Renal cortex interstitium (tissue), 11 donors: ENCODE measurements at regions not wholly inside any gene's neighbourhood (a gene's known extent, or its start where the extent isn't known, plus 50 kb on each side); places are given as distances from the start of the nearest gene placed in this dataset.

Source experiments
- DNase-seq, 11 donors: peaks; one replicate each; pipeline ENCODE4 v3.0.0-alpha.2; 2013; ENCODE audit warnings: low read depth in 9 of 11, low spot score in 4 of 11; ENCODE audit errors: extremely low read depth in 1 of 11

- no peak for DNase-seq
These were observed 678.9 kb upstream of the SLITRK5 start for GRCh38 chr13:86992251-86992650.

GRCh38 chr13:87003265-87003664, 667.9 kb upstream of the SLITRK5 start:
- no peak for DNase-seq

- DNase-seq, result no peak
These were observed 665.7 kb upstream of the SLITRK5 start for GRCh38 chr13:87005511-87005910.

GRCh38 chr13:87035526-87035925, 635.6 kb upstream of the SLITRK5 start:
- no peak for DNase-seq

GRCh38 chr13:87042946-87043345, 628.2 kb upstream of the SLITRK5 start:
- DNase-seq, result no peak

GRCh38 chr13:87052731-87053130, 618.4 kb upstream of the SLITRK5 start:
- DNase-seq, result no peak

- no peak for DNase-seq
These were observed 613.2 kb upstream of the SLITRK5 start for GRCh38 chr13:87057807-87058520.

GRCh38 chr13:87058786-87059329, 612.3 kb upstream of the SLITRK5 start:
- no peak for DNase-seq

- no peak for DNase-seq
These were observed 592.0 kb upstream of the SLITRK5 start for GRCh38 chr13:87078947-87079795.

- no peak for DNase-seq
These were observed 590.9 kb upstream of the SLITRK5 start for GRCh38 chr13:87080100-87080779.

GRCh38 chr13:87084192-87084591, 587.0 kb upstream of the SLITRK5 start:
- DNase-seq, result no peak

- no peak for DNase-seq
These were observed 583.4 kb upstream of the SLITRK5 start for GRCh38 chr13:87087741-87088140.

GRCh38 chr13:87089391-87089790, 581.8 kb upstream of the SLITRK5 start:
- no peak for DNase-seq

GRCh38 chr13:87093399-87093798, 577.8 kb upstream of the SLITRK5 start:
- DNase-seq, result no peak

- no peak for DNase-seq
These were observed 576.5 kb upstream of the SLITRK5 start for GRCh38 chr13:87094646-87095045.

GRCh38 chr13:87100431-87100830, 570.7 kb upstream of the SLITRK5 start:
- DNase-seq, result no peak

- DNase-seq, result no peak
These were observed 563.5 kb upstream of the SLITRK5 start for GRCh38 chr13:87107651-87108050.

GRCh38 chr13:87120476-87120875, 550.7 kb upstream of the SLITRK5 start:
- DNase-seq, result no peak

GRCh38 chr13:87122551-87122950, 548.6 kb upstream of the SLITRK5 start:
- DNase-seq, result no peak
